ENCODE measurements at regions not wholly inside any gene's neighbourhood (a gene's known extent, or its start where the extent isn't known, plus 50 kb on each side); places are given as distances from the start of the nearest gene placed in this dataset.
A peak's percentile ranks its signal among the peaks of the same experiment; 100 is the strongest.

GRCh38 chr18:40929399-40929798 is 1025.6 kb upstream of the PIK3C3 start:
- Histone ChIP-seq H3K27me3 (ENCODE audit: control insufficient read depth, insufficient read depth, low read length) (no peaks in the 10 kb centered on the region), H3K36me3 (replicated peaks; ENCODE audit: control insufficient read depth, insufficient read depth, low read length) (no peaks in the 10 kb centered on the region), H3K4me3 (ENCODE audit: insufficient read depth, low read depth, low read length) (no peak overlapping the region)
- DNase-seq: no peak

GRCh38 chr18:40926679-40927078 is 1028.4 kb upstream of the PIK3C3 start:
- H3K27me3 ChIP-seq (ENCODE audit: control insufficient read depth, insufficient read depth, low read length): no peaks in the 10 kb centered on the region
- no peak overlapping the region for H3K4me3 ChIP-seq (ENCODE audit: insufficient read depth, low read depth, low read length)
- DNase-seq: no peak
- H3K36me3 ChIP-seq (replicated peaks; ENCODE audit: control insufficient read depth, insufficient read depth, low read length): no peaks in the 10 kb centered on the region

- Histone ChIP-seq H3K4me3 (ENCODE audit: insufficient read depth, low read depth, low read length) (no peak overlapping the region), H3K27me3 (ENCODE audit: control insufficient read depth, insufficient read depth, low read length) (no peaks in the 10 kb centered on the region), H3K36me3 (replicated peaks; ENCODE audit: control insufficient read depth, insufficient read depth, low read length) (no peaks in the 10 kb centered on the region)
- DNase-seq: no peak
Observed at GRCh38 chr18:40925071-40925541, 1029.9 kb upstream of the PIK3C3 start.

GRCh38 chr18:40921845-40922629 is 1033.0 kb upstream of the PIK3C3 start:
- no peak for DNase-seq

GRCh38 chr18:40917056-40917455 is 1038.0 kb upstream of the PIK3C3 start:
- no peaks in the 10 kb centered on the region for H3K27me3 ChIP-seq (ENCODE audit: control insufficient read depth, insufficient read depth, low read length)
- DNase-seq: no peak
- H3K4me3 ChIP-seq (ENCODE audit: insufficient read depth, low read depth, low read length): no peak overlapping the region

More at GRCh38 chr18:40921845-40922629, 1033.0 kb upstream of the PIK3C3 start:
- no peak overlapping the region for H3K4me3 ChIP-seq (ENCODE audit: insufficient read depth, low read depth, low read length)
- no peaks in the 10 kb centered on the region for H3K27me3 ChIP-seq (ENCODE audit: control insufficient read depth, insufficient read depth, low read length)
- H3K36me3 ChIP-seq (replicated peaks; ENCODE audit: control insufficient read depth, insufficient read depth, low read length): no peaks in the 10 kb centered on the region

GRCh38 chr18:40915724-40916123 is 1039.3 kb upstream of the PIK3C3 start:
- H3K36me3 ChIP-seq (replicated peaks; ENCODE audit: control insufficient read depth, insufficient read depth, low read length): no peaks in the 10 kb centered on the region
- H3K4me3 ChIP-seq (ENCODE audit: insufficient read depth, low read depth, low read length): no peak overlapping the region
- no peak for DNase-seq
- no peaks in the 10 kb centered on the region for H3K27me3 ChIP-seq (ENCODE audit: control insufficient read depth, insufficient read depth, low read length)

More at GRCh38 chr18:40917056-40917455, 1038.0 kb upstream of the PIK3C3 start:
- H3K36me3 ChIP-seq (replicated peaks; ENCODE audit: control insufficient read depth, insufficient read depth, low read length): no peaks in the 10 kb centered on the region

GRCh38 chr18:40911582-40912254 is 1043.3 kb upstream of the PIK3C3 start:
- no peaks in the 10 kb centered on the region for H3K36me3 ChIP-seq (replicated peaks; ENCODE audit: control insufficient read depth, insufficient read depth, low read length)
- no peak for DNase-seq

GRCh38 chr18:40911041-40911440 is 1044.0 kb upstream of the PIK3C3 start:
- Histone ChIP-seq H3K4me3 (ENCODE audit: insufficient read depth, low read depth, low read length) (no peak overlapping the region), H3K27me3 (ENCODE audit: control insufficient read depth, insufficient read depth, low read length) (no peaks in the 10 kb centered on the region), H3K36me3 (replicated peaks; ENCODE audit: control insufficient read depth, insufficient read depth, low read length) (no peaks in the 10 kb centered on the region)
- DNase-seq: no peak

More at GRCh38 chr18:40911582-40912254, 1043.3 kb upstream of the PIK3C3 start:
- Histone ChIP-seq H3K27me3 (ENCODE audit: control insufficient read depth, insufficient read depth, low read length) (no peaks in the 10 kb centered on the region), H3K4me3 (ENCODE audit: insufficient read depth, low read depth, low read length) (no peak overlapping the region)

- no peak overlapping the region for H3K4me3 ChIP-seq (ENCODE audit: insufficient read depth, low read depth, low read length)
- H3K27me3 ChIP-seq (ENCODE audit: control insufficient read depth, insufficient read depth, low read length): no peaks in the 10 kb centered on the region
- no peak for DNase-seq
- no peaks in the 10 kb centered on the region for H3K36me3 ChIP-seq (replicated peaks; ENCODE audit: control insufficient read depth, insufficient read depth, low read length)
Observed at GRCh38 chr18:40907842-40908241, 1047.2 kb upstream of the PIK3C3 start.

- Histone ChIP-seq H3K4me3 (ENCODE audit: insufficient read depth, low read depth, low read length) (no peak overlapping the region), H3K27me3 (ENCODE audit: control insufficient read depth, insufficient read depth, low read length) (no peaks in the 10 kb centered on the region), H3K36me3 (replicated peaks; ENCODE audit: control insufficient read depth, insufficient read depth, low read length) (no peaks in the 10 kb centered on the region)
- no peak for DNase-seq
Observed at GRCh38 chr18:40904295-40904694, 1050.7 kb upstream of the PIK3C3 start.

- no peaks in the 10 kb centered on the region for H3K27me3 ChIP-seq (ENCODE audit: control insufficient read depth, insufficient read depth, low read length)
- no peak overlapping the region for H3K4me3 ChIP-seq (ENCODE audit: insufficient read depth, low read depth, low read length)
- H3K36me3 ChIP-seq (replicated peaks; ENCODE audit: control insufficient read depth, insufficient read depth, low read length): no peaks in the 10 kb centered on the region
- DNase-seq: no peak
Observed at GRCh38 chr18:40902436-40902835, 1052.6 kb upstream of the PIK3C3 start.

GRCh38 chr18:40897884-40898283 is 1057.2 kb upstream of the PIK3C3 start:
- H3K36me3 ChIP-seq (replicated peaks; ENCODE audit: control insufficient read depth, insufficient read depth, low read length): no peaks in the 10 kb centered on the region
- DNase-seq: no peak
- no peaks in the 10 kb centered on the region for H3K27me3 ChIP-seq (ENCODE audit: control insufficient read depth, insufficient read depth, low read length)
- no peak overlapping the region for H3K4me3 ChIP-seq (ENCODE audit: insufficient read depth, low read depth, low read length)

- Histone ChIP-seq H3K4me3 (ENCODE audit: insufficient read depth, low read depth, low read length) (no peak overlapping the region), H3K27me3 (ENCODE audit: control insufficient read depth, insufficient read depth, low read length) (no peaks in the 10 kb centered on the region), H3K36me3 (replicated peaks; ENCODE audit: control insufficient read depth, insufficient read depth, low read length) (no peaks in the 10 kb centered on the region)
- no peak for DNase-seq
Observed at GRCh38 chr18:40883271-40883670, 1071.8 kb upstream of the PIK3C3 start.

- Histone ChIP-seq H3K27me3 (ENCODE audit: control insufficient read depth, insufficient read depth, low read length) (no peaks in the 10 kb centered on the region), H3K36me3 (replicated peaks; ENCODE audit: control insufficient read depth, insufficient read depth, low read length) (no peaks in the 10 kb centered on the region), H3K4me3 (ENCODE audit: insufficient read depth, low read depth, low read length) (no peak overlapping the region)
- DNase-seq: peak; percentile 1
Observed at GRCh38 chr18:40882468-40882867, 1072.6 kb upstream of the PIK3C3 start.

GRCh38 chr18:40878371-40878770 is 1076.7 kb upstream of the PIK3C3 start:
- Histone ChIP-seq H3K4me3 (ENCODE audit: insufficient read depth, low read depth, low read length) (no peak overlapping the region), H3K27me3 (ENCODE audit: control insufficient read depth, insufficient read depth, low read length) (no peaks in the 10 kb centered on the region), H3K36me3 (replicated peaks; ENCODE audit: control insufficient read depth, insufficient read depth, low read length) (no peaks in the 10 kb centered on the region)
- DNase-seq: peak; percentile 5
